HEK293T (cell line): ENCODE measurements at regions not wholly inside any gene's neighbourhood (a gene's known extent, or its start where the extent isn't known, plus 50 kb on each side); places are given as distances from the start of the nearest gene placed in this dataset.
"Not testable (repeated sequence)": the region's sequence is repeated elsewhere in the genome, so short reads cannot be mapped to it uniquely, and the experiment has no call there.

ENCODE experiments used
- CTCF ChIA-PET: fragments of 350-600 bp; formaldehyde crosslinking; extraction: SDS; loops from one replicate; lab custom pipeline; 2021; ENCODE audit warnings: antibody characterized with exemption, inconsistent platforms; lab: Yijun Ruan, JAX
- POLR2A ChIA-PET: fragments of 350-600 bp; formaldehyde crosslinking; extraction: SDS; loops from one replicate; lab custom pipeline; 2020; ENCODE audit warnings: antibody characterized with exemption, inconsistent platforms; lab: Yijun Ruan, JAX
- DNase-seq: peaks from one replicate; pipeline ENCODE4 v3.0.0; 2012; ENCODE audit warnings: mixed read lengths; ENCODE audit errors: extremely low spot score
- ARNT ChIP-seq: fragments of 450-650 bp; IDR thresholded peaks from 2 replicates; pipeline ENCODE4 v1.6.1; 2017; ENCODE audit warnings: mild to moderate bottlenecking
- BHLHE40 ChIP-seq: fragments of 450-650 bp; IDR thresholded peaks from 2 replicates; pipeline ENCODE4 v1.6.1; 2016; ENCODE audit warnings: mild to moderate bottlenecking, moderate library complexity, borderline replicate concordance
- CTBP1 ChIP-seq: fragments of 450-650 bp; IDR thresholded peaks from 2 replicates; pipeline ENCODE4 v1.6.1; 2016; ENCODE audit warnings: borderline replicate concordance
- ELF4 ChIP-seq: fragments of 450-650 bp; IDR thresholded peaks from 2 replicates; pipeline ENCODE4 v1.6.1; 2017; ENCODE audit warnings: antibody characterized with exemption
- FOXA1 ChIP-seq: fragments of 450-650 bp; IDR thresholded peaks from 2 replicates; pipeline ENCODE4 v1.6.1; 2016; ENCODE audit warnings: mild to moderate bottlenecking
- FOXK2 ChIP-seq: fragments of 450-650 bp; IDR thresholded peaks from 2 replicates; pipeline ENCODE4 v1.6.1; 2016; ENCODE audit warnings: mild to moderate bottlenecking
- FOXM1 ChIP-seq: fragments of 450-650 bp; IDR thresholded peaks from 2 replicates; pipeline ENCODE4 v1.6.1; 2017; ENCODE audit warnings: mild to moderate bottlenecking, borderline replicate concordance
- HDGF ChIP-seq: fragments of 450-650 bp; IDR thresholded peaks from 2 replicates; pipeline ENCODE4 v1.6.1; 2017; ENCODE audit warnings: antibody characterized with exemption, borderline replicate concordance
- L3MBTL2 ChIP-seq: fragments of 450-650 bp; conservative IDR thresholded peaks from 2 replicates; pipeline ENCODE4 v1.6.1; 2016; ENCODE audit warnings: mild to moderate bottlenecking
- LEF1 ChIP-seq: fragments of 450-650 bp; IDR thresholded peaks from 2 replicates; pipeline ENCODE4 v1.6.1; 2017; ENCODE audit warnings: mild to moderate bottlenecking, borderline replicate concordance
- NFRKB ChIP-seq: fragments of 450-650 bp; IDR thresholded peaks from 2 replicates; pipeline ENCODE4 v1.6.1; 2016; ENCODE audit warnings: mild to moderate bottlenecking, moderate library complexity
- PKNOX1 ChIP-seq: fragments of 450-650 bp; IDR thresholded peaks from 2 replicates; pipeline ENCODE4 v1.6.1; 2016
- SP1 ChIP-seq: fragments of 450-650 bp; IDR thresholded peaks from 2 replicates; pipeline ENCODE4 v1.6.1; 2017
- SUZ12 ChIP-seq: fragments of 450-650 bp; IDR thresholded peaks from 2 replicates; pipeline ENCODE4 v1.6.1; 2016; ENCODE audit warnings: mild to moderate bottlenecking
- TARDBP ChIP-seq: fragments of 450-650 bp; IDR thresholded peaks from 2 replicates; pipeline ENCODE4 v1.6.1; 2016
- ZNF384 ChIP-seq: fragments of 450-650 bp; IDR thresholded peaks from 2 replicates; pipeline ENCODE4 v1.6.1; 2016

DNA sequence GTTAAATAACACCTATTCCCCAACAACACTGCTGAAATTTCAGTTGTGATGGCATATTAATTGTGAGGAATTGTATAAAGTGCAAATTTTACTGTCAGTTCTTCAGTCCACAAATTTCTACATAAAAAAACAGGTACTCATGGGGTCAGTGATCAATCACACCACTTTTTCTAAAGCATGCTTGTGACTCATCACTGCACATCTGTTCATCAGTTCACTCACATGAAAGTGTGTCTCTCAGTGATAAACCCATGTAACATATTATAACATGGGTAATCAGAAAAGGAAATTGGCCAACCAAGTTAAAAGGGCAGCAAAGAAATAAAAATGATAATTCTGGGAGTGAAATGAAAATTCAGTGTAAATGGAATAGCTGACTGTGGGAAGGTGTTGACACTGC, 234.7 kb upstream of the FKBP1C start:
- POLR2A ChIA-PET: no interaction called here
- DNase-seq: no peak
- CTCF ChIA-PET: no interaction called here
- TF ChIP-seq FOXM1: no peak
- no peak for TF ChIP-seq ZNF384

DNA sequence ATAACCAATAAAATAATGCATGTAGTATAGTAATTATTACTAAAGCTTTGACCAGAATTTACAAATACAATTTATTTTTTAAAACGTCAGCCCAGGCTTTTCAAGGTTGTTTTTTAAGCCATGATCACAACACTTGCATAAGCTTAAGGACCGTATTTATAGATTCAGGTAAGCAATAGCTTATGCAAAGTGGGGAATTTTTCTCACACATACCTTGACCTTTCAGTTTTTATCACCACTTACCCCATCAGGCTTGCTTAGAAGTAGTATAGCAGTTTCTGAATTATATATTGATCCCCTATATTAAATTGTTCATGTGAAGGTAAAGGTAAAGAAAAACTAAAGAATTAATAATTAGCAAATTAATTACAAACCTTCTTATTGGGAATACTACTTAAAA, 232.3 kb upstream of the FKBP1C start:
- POLR2A ChIA-PET: no interaction called here
- TF ChIP-seq ZNF384 (no peak), FOXM1 (no peak), CTBP1 (no peak), FOXK2 (no peak), FOXA1 (no peak), BHLHE40 (no peak), HDGF (no peak), SP1 (no peak), SUZ12 (no peak), NFRKB (no peak), PKNOX1 (no peak), LEF1 (no peak), ARNT (no peak), ELF4 (no peak), TARDBP (no peak)
- CTCF ChIA-PET: no interaction called here
- DNase-seq: no peak

GRCh38 chr6:62980093-62980492, 231.2 kb upstream of the FKBP1C start:
- no peak for DNase-seq
- POLR2A ChIA-PET: no interaction called here

GRCh38 chr6:62980724-62981123, 230.5 kb upstream of the FKBP1C start:
- ChIA-PET CTCF (no interaction called here), POLR2A (no interaction called here)
- DNase-seq: no peak
- TF ChIP-seq ARNT: no peak
- TF ChIP-seq TARDBP: no peak
- TF ChIP-seq NFRKB: no peak
- no peak for TF ChIP-seq FOXM1
- no peak for TF ChIP-seq FOXK2
- TF ChIP-seq HDGF: no peak
- no peak for TF ChIP-seq BHLHE40
- no peak for TF ChIP-seq LEF1
- TF ChIP-seq PKNOX1: no peak
- no peak for TF ChIP-seq SUZ12
- TF ChIP-seq FOXA1: no peak
- TF ChIP-seq ZNF384: no peak
- no peak for TF ChIP-seq SP1
- TF ChIP-seq L3MBTL2: no peak
- TF ChIP-seq CTBP1: no peak
- no peak for TF ChIP-seq ELF4

More at GRCh38 chr6:62980093-62980492, 231.2 kb upstream of the FKBP1C start:
- no peak for TF ChIP-seq L3MBTL2
- no peak for TF ChIP-seq CTBP1
- no peak for TF ChIP-seq PKNOX1
- no peak for TF ChIP-seq LEF1
- TF ChIP-seq SUZ12: no peak
- TF ChIP-seq NFRKB: no peak
- no peak for TF ChIP-seq TARDBP
- no peak for TF ChIP-seq BHLHE40
- no peak for TF ChIP-seq FOXA1
- TF ChIP-seq SP1: no peak
- no peak for TF ChIP-seq FOXK2
- no peak for TF ChIP-seq ELF4
- TF ChIP-seq ARNT: no peak
- TF ChIP-seq FOXM1: no peak
- TF ChIP-seq ZNF384: no peak
- no peak for TF ChIP-seq HDGF
- CTCF ChIA-PET: no interaction called here

DNA sequence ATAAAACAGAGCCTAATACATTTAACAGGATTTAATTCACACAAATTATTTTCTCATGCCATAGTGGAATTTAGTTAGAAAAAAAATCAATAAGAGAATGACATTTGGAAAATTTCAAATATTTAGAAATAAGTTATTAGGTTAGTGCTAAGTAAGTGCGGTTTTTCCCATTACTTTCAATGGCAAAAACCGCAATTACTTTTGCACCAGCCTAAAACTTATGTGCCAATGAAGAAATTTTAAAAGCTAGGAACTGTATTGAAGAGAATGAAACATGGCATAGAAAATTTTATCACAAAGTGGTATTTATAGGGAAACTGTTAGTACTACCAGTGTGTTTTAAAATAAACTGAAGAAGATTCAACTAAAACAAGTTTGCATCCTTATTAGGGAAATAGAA, 228.3 kb upstream of the FKBP1C start:
- POLR2A ChIA-PET: no interaction called here
- no peak for DNase-seq
- TF ChIP-seq ELF4 (peak; percentile 71), CTBP1 (no peak)
- CTCF ChIA-PET: no interaction called here

DNA sequence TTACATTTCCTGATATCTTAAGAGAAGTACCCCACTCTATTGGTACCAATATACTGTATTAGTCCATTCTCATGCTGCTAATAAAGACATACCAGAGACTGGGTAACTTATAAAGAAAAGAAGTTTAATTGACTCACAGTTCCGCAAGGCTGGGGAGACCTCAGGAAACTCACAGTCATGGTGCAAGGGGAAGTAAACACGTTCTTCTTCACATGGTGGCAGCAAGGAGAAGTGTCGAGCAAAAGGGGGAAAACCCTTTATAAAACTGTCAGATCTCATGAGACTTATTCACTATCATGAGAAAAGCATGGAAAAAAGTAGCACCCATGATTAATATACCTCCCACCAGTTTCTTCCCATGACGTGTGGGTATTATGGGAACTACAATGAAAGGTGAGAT, 219.6 kb upstream of the FKBP1C start:
- POLR2A ChIA-PET, CTCF ChIA-PET, DNase-seq: not testable (repeated sequence)

DNA sequence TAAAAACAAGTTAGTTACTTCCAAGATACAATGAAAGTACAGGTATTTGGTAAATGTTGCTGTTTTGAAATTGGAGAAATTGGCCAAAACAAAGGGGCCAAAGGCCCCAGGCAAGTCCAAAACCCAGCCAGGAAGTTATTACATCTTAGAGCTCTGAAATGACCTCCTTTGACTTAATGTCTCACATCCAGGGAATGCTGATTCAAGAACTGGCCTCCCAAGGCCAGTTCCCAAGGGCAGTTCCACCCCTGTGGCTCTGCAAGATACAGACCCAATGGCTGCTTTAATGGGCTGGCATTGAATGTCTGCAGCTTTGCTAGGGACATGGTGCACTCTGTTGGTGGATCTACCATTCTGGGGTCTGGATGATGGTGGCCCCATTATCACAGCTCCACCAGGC, 217.3 kb upstream of the FKBP1C start:
- no peak for DNase-seq
- ChIA-PET POLR2A (no interaction called here), CTCF (no interaction called here)
- TF ChIP-seq SP1 (no peak), TARDBP (no peak), SUZ12 (no peak), FOXK2 (no peak), LEF1 (no peak), CTBP1 (no peak)
